B cell (primary cell): ENCODE measurements at regions not wholly inside any gene's neighbourhood (a gene's known extent, or its start where the extent isn't known, plus 50 kb on each side); places are given as distances from the start of the nearest gene placed in this dataset.

Source experiments
- EZH2 ChIP-seq: IDR thresholded peaks from 2 replicates; pipeline ENCODE4 v1.6.1; 2012; ENCODE audit warnings: borderline replicate concordance, low read depth, mild to moderate bottlenecking, moderate library complexity, low read length; ENCODE audit not compliant: insufficient read depth, poor library complexity, severe bottlenecking
- TF ChIP-seq, protein P1 (sequence below): fragments of 200-600 bp; IDR thresholded peaks from one replicate; pipeline ENCODE4 v1.8.0; 2022; ENCODE audit warnings: antibody characterized with exemption, mild to moderate bottlenecking

DNA sequence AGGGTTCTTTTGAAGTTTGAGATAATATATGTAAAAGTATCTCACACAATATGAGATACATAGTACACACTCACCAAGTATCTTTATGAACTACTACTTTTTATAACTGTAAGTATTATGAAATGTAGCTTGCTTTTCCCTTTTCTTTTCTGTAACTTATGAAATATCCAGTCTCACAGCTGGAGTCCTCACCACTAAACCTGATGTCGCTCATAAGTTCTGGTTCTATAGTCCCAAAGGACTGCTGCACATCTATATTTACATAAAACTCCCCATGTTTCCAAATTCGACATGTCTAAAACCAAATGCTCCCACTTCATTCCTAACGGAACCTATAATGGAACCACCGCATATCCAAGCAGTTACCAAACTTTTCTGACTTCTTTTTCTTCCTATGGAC, 186.5 kb upstream of the SLC7A11 start:
- TF ChIP-seq, protein P1, sequence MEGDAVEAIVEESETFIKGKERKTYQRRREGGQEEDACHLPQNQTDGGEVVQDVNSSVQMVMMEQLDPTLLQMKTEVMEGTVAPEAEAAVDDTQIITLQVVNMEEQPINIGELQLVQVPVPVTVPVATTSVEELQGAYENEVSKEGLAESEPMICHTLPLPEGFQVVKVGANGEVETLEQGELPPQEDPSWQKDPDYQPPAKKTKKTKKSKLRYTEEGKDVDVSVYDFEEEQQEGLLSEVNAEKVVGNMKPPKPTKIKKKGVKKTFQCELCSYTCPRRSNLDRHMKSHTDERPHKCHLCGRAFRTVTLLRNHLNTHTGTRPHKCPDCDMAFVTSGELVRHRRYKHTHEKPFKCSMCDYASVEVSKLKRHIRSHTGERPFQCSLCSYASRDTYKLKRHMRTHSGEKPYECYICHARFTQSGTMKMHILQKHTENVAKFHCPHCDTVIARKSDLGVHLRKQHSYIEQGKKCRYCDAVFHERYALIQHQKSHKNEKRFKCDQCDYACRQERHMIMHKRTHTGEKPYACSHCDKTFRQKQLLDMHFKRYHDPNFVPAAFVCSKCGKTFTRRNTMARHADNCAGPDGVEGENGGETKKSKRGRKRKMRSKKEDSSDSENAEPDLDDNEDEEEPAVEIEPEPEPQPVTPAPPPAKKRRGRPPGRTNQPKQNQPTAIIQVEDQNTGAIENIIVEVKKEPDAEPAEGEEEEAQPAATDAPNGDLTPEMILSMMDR = no peak
- no peak for TF ChIP-seq EZH2
